Tibial nerve (tissue), 4 donors: ENCODE measurements at regions not wholly inside any gene's neighbourhood (a gene's known extent, or its start where the extent isn't known, plus 50 kb on each side); places are given as distances from the start of the nearest gene placed in this dataset.

Source experiments
- DNase-seq, 2 donors: peaks; one replicate each; pipeline ENCODE4 v3.0.0-alpha.2; 2019; ENCODE audit warnings: low spot score in 2 of 2
- H3K27ac ChIP-seq, 4 donors: fragments of 200-600 bp; sonication (generic) in 3 of 4; one replicate each; pipeline ENCODE4 v1.5.1; 2017 to 2019; ENCODE audit warnings: mild to moderate bottlenecking in 1 of 4
- H3K27me3 ChIP-seq, 2 donors: fragments of 200-600 bp; sonication (generic) in 1 of 2; one replicate each; pipeline versions ENCODE4 v1.5.1 to v1.6.0; 2017 to 2019
- H3K36me3 ChIP-seq, 3 donors: fragments of 200-600 bp; sonication (generic); one replicate each; pipeline ENCODE4 v1.5.1; 2018 to 2019
- H3K4me1 ChIP-seq, 4 donors: fragments of 200-600 bp; sonication (generic) in 3 of 4; one replicate each; pipeline ENCODE4 v1.5.1; 2017 to 2019
- H3K4me3 ChIP-seq, 4 donors: fragments of 200-600 bp; sonication (generic) in 3 of 4; one replicate each; pipeline ENCODE4 v1.5.1; 2017 to 2019; ENCODE audit warnings: mild to moderate bottlenecking in 1 of 4, moderate library complexity in 1 of 4
- H3K9me3 ChIP-seq, 4 donors: fragments of 200-600 bp; sonication (generic) in 3 of 4; one replicate each; pipeline ENCODE4 v1.5.1; 2017 to 2019
- CTCF ChIP-seq, 5 experiments: fragments of 200-600 bp in 3 of 5; fragments of 450-650 bp in 2 of 5; sonication (generic) in 3 of 5; IDR thresholded peaks; one replicate each; pipeline ENCODE4 v1.5.1; 2016 to 2019; ENCODE audit warnings: antibody characterized with exemption in 5 of 5, mild to moderate bottlenecking in 3 of 5, moderate library complexity in 2 of 5
- EP300 ChIP-seq, 2 donors: sonication (generic); formaldehyde crosslinking; IDR thresholded peaks; one replicate each; pipeline ENCODE4 v1.6.1; 2017; ENCODE audit warnings: antibody characterized with exemption in 2 of 2, mild to moderate bottlenecking in 1 of 2
- POLR2A ChIP-seq, 2 donors: fragments of 450-650 bp; IDR thresholded peaks; one replicate each; pipeline ENCODE4 v1.6.1; 2017; ENCODE audit warnings: antibody characterized with exemption in 2 of 2, mild to moderate bottlenecking in 2 of 2, moderate library complexity in 2 of 2
- WGBS, 2 donors: methylation state at CpG; one replicate each; pipeline ENCODE4 v1.1.5; 2018; 5-methylcytosine and 5-hydroxymethylcytosine counted together

DNA sequence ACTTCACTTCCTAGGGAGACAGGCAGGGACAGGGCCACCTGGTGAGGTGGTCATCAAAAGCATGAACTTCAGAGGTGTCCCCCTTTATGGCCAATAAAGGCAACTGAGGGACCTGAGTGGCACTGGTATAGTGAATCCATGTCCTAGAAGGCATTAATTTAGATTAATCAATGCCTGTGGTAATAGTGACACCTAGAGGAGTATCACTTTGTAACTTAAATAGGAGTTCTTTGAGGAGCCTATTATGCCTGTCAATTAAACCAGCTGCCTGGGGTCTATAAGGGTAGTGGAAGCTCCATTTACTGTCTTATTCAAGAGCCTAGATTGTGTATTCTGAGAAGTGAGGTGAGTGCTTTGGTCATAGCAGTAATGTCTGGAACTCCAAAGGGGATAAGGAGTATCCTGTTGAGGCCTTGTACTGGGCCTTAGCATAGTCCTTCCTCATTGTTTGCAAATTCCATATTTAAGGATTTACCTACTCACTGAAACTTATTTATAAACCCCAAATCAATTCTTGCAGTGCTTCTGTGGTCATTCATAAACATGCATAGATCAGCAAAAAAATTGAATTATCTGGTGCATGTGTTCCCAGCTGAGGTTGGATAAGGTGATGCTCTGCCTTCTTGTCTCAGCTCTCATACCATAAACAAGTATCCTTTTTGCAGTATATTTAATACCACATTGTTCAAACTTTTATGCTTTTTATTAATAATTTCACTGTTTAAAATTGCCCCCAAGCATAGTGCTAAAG, 213.8 kb upstream of the RADX start:
- Histone ChIP-seq H3K27me3 (peaks cover 0 to 26% of the 10 kb centered on the region in 2 donors), H3K9me3 (no peaks in the 10 kb centered on the region), H3K4me3 (no peak overlapping the region), H3K27ac (no peak overlapping the region), H3K4me1 (no peaks in the 10 kb centered on the region), H3K36me3 (no peaks in the 10 kb centered on the region)
- DNase-seq = no peak
- TF ChIP-seq CTCF (IDR thresholded peaks at IDR 0.05) (no peak), EP300 (IDR thresholded peaks at IDR 0.05) (no peak), POLR2A (IDR thresholded peaks at IDR 0.05) (no peak)

DNA sequence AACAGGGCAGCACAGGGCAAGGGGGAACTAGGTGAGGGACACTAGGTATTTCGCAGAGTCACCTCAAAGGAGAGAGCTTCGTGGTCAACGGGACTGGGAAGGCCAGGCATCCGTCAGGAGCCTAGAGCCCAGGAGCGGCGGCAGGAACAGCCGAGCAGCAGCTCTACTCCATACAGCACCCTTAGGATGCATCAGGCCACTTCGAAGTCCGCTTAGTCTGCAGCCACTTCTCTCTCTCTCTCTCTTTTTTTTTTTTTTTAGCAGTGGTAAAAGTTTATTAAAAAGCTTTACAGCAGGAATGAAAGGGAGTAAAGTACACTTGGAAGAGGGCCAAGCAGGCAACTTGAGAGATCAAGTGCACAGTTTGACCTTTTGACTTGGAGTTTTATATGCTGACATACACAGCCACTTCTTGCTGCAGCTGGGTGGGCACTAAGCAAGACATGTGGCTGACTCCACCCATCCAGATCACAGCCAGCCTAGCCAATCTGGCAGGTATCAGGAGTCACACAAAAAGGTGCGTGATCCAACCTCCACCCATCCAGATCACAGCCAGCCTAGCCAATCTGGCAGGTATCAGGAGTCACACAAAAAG, 209.7 kb upstream of the RADX start:
- 70 to 71% methylated on average over 9 to 10 of the region's 10 CpGs for WGBS, 2 donors
- no peak for DNase-seq
- H3K4me1 ChIP-seq = no peaks in the 10 kb centered on the region
- no peaks in the 10 kb centered on the region for H3K9me3 ChIP-seq
- H3K36me3 ChIP-seq = no peaks in the 10 kb centered on the region
- no peak for TF ChIP-seq CTCF (IDR thresholded peaks at IDR 0.05)
- no peak for TF ChIP-seq EP300 (IDR thresholded peaks at IDR 0.05)
- TF ChIP-seq POLR2A (IDR thresholded peaks at IDR 0.05) = no peak
- H3K27ac ChIP-seq = no peak overlapping the region
- H3K27me3 ChIP-seq = peaks cover 0 to 34% of the 10 kb centered on the region in 2 donors
- no peak overlapping the region for H3K4me3 ChIP-seq

GRCh38 chrX:106404512-106404911, 207.3 kb upstream of the RADX start:
- peaks cover 0 to 30% of the 10 kb centered on the region in 2 donors for H3K27me3 ChIP-seq
- no peak for DNase-seq
- H3K9me3 ChIP-seq = no peaks in the 10 kb centered on the region
- H3K4me3 ChIP-seq = no peak overlapping the region
- no peak overlapping the region for H3K27ac ChIP-seq
- TF ChIP-seq CTCF (IDR thresholded peaks at IDR 0.05) (no peak), POLR2A (IDR thresholded peaks at IDR 0.05) (no peak), EP300 (IDR thresholded peaks at IDR 0.05) (no peak)
- 66 to 79% methylated on average over 1 of the region's 1 CpG for WGBS, 2 donors
- no peaks in the 10 kb centered on the region for H3K36me3 ChIP-seq
- H3K4me1 ChIP-seq = no peaks in the 10 kb centered on the region

DNA sequence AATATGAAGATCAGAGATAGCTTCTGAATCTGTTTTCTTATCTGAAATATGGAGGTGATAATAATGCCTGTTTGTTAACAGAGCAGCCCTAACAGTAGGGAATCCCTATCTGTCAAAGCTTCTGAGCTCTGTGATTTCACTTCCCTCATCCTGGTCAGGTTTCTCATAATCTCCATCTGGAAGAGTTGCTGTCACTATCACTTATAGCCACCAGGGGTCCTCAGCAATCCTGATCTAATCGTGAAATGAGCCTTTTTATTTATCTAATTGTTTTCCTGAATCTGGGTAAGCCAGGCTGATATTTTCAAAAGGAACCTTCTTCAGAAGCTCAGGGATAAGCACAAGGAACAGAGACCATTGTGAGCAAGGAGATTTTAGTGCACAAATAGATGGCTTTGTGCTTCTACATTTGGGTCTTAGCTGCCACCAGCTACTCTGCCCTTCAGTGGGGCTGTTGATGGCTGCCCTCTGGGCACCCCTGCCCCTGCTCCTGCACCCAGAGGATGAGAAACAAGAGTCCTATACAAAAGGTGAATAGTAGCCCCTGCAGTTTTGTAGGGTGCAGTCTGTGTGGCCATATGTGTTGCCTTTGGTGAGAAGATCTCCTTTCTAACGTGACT, 196.4 kb upstream of the RADX start:
- no peaks in the 10 kb centered on the region for H3K36me3 ChIP-seq
- no peak overlapping the region for H3K4me3 ChIP-seq
- no peaks in the 10 kb centered on the region for H3K4me1 ChIP-seq
- H3K27ac ChIP-seq = no peak overlapping the region
- DNase-seq = no peak
- no peaks in the 10 kb centered on the region for H3K27me3 ChIP-seq
- H3K9me3 ChIP-seq = no peaks in the 10 kb centered on the region
- 24 to 36% methylated on average over 2 of the region's 2 CpGs for WGBS, 2 donors
- TF ChIP-seq CTCF (IDR thresholded peaks at IDR 0.05) (peak; percentile 27 to 73 (median 41)), EP300 (IDR thresholded peaks at IDR 0.05) (no peak), POLR2A (IDR thresholded peaks at IDR 0.05) (no peak)

GRCh38 chrX:106436691-106437090, 175.1 kb upstream of the RADX start:
- no peaks in the 10 kb centered on the region for H3K4me1 ChIP-seq
- H3K9me3 ChIP-seq = no peaks in the 10 kb centered on the region
- peaks cover 0 to 29% of the 10 kb centered on the region in 2 donors for H3K27me3 ChIP-seq
- H3K36me3 ChIP-seq = no peaks in the 10 kb centered on the region
- no peak overlapping the region for H3K4me3 ChIP-seq
- 53 to 65% methylated on average over 4 of the region's 4 CpGs for WGBS, 2 donors
- no peak for DNase-seq
- no peak overlapping the region for H3K27ac ChIP-seq
- TF ChIP-seq CTCF (IDR thresholded peaks at IDR 0.05) (no peak), EP300 (IDR thresholded peaks at IDR 0.05) (no peak), POLR2A (IDR thresholded peaks at IDR 0.05) (no peak)
